ENCODE measurements at regions not wholly inside any gene's neighbourhood (a gene's known extent, or its start where the extent isn't known, plus 50 kb on each side); places are given as distances from the start of the nearest gene placed in this dataset.
"Not testable (repeated sequence)": the region's sequence is repeated elsewhere in the genome, so short reads cannot be mapped to it uniquely, and the experiment has no call there.

DNA sequence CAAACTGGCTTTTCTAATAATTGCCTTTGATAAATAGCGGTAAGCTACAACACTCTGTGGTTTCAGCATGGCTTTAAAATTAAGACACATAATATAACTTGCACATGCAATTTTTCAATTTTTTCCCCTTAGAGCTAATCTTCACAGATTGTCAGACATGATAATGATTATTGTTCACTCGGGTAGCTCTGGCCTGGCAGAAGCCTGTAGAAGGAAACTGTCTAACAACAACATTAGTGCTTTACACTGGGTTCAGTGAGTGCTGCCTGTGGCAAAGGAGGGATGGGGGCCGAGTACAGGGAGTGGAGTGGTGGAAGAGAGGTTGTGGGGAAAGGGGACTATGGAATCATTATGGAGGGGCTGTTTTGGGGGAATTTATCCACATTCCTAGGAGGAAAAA, 67.2 kb upstream of the AUTS2 start:
- Histone ChIP-seq H3K36me3 (no peaks in the 10 kb centered on the region), H3K27me3 (no peaks in the 10 kb centered on the region), H3K4me3 (no peak overlapping the region), H3K27ac (no peak overlapping the region), H3K9me3 (no peaks in the 10 kb centered on the region), H3K4me1 (no peaks in the 10 kb centered on the region), H3K9ac (ENCODE audit: low read depth in 2 of 2, low read length in 2 of 2) (no peak overlapping the region)
- intact Hi-C loops (cut with DNase I), result no loop called here
- no peak for DNase-seq
- TF ChIP-seq CTCF (IDR thresholded peaks at IDR 0.05), result no peak

DNA sequence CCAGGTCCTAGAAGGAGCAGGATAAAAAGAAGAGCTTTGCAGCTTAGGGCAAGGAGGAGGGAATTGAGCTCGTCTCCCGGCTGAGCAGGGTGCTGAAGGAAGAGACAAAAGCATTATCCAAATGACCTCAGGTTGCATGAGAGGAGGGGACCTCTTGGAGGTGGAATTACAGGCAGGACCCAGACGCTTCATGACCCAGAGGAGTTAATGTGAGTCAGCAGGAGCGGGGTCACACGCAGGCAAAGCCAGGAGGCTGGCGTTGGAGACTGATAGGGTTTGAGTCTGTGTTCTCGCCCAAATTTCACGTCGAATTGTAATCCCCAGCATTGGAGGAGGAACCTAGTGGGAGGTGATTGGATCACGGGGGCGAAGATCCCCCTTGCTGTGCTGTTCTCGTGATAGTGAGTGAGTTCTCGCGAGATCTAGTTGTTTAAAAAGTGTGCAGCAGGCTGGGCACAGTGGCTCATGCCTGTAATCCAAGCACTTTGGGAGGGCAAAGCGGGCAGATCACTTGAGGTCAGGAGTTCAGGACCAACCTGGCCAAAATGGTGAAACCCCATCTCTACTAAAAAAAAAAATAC, 63.7 kb upstream of the AUTS2 start:
- Histone ChIP-seq H3K4me3 (no peak overlapping the region), H3K9ac (ENCODE audit: low read depth in 2 of 2, low read length in 2 of 2) (no peak overlapping the region), H3K9me3 (no peaks in the 10 kb centered on the region), H3K36me3 (no peaks in the 10 kb centered on the region), H3K27ac (no peak overlapping the region), H3K4me1 (no peaks in the 10 kb centered on the region), H3K27me3 (no peaks in the 10 kb centered on the region)
- no peak for DNase-seq
- intact Hi-C loops (cut with DNase I), result no loop called here
- TF ChIP-seq CTCF (IDR thresholded peaks at IDR 0.05), result no peak

GRCh38 chr7:69537691-69538090, 60.6 kb upstream of the AUTS2 start:
- Histone ChIP-seq H3K9me3 (no peaks in the 10 kb centered on the region), H3K9ac (ENCODE audit: low read depth in 2 of 2, low read length in 2 of 2) (no peak overlapping the region), H3K4me3 (no peak overlapping the region), H3K27me3 (no peaks in the 10 kb centered on the region), H3K4me1 (no peaks in the 10 kb centered on the region), H3K27ac (no peak overlapping the region), H3K36me3 (no peaks in the 10 kb centered on the region)
- no peak for DNase-seq
- intact Hi-C loops (cut with DNase I), result no loop called here
- no peak for TF ChIP-seq CTCF (IDR thresholded peaks at IDR 0.05)

- no peak overlapping the region for H3K4me3 ChIP-seq
- no peak overlapping the region for H3K9ac ChIP-seq (ENCODE audit: low read depth in 2 of 2, low read length in 2 of 2)
- no peaks in the 10 kb centered on the region for H3K4me1 ChIP-seq
- no peaks in the 10 kb centered on the region for H3K36me3 ChIP-seq
- intact Hi-C loops (cut with DNase I), result no loop called here
- H3K27ac ChIP-seq, result no peak overlapping the region
- TF ChIP-seq CTCF (IDR thresholded peaks at IDR 0.05), result no peak
- DNase-seq, result no peak
- no peaks in the 10 kb centered on the region for H3K27me3 ChIP-seq
- H3K9me3 ChIP-seq, result no peaks in the 10 kb centered on the region
These were observed 58.7 kb upstream of the AUTS2 start for GRCh38 chr7:69539531-69539930.

DNA sequence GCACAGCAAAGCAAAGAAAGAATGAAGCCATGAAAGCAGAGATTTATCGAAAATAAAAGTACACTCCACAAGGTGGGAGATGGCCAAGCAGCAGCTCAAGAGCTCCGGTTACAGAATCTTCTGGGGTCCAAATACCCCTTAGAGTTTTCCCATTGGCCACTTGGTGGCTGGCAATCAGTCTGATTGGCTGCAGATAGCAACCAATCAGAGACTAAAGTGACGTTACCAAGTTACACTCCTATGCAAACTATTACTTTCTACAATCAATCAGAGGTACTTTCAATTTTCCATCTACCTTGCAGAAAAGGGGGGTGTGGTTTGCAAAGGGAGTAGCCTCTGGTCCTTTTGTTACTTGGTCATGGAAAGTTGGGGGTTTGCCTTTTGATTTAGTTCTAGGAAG, 58.0 kb upstream of the AUTS2 start:
- intact Hi-C loops (cut with DNase I), result no loop called here
- no peak for DNase-seq
- Histone ChIP-seq H3K36me3 (no peaks in the 10 kb centered on the region), H3K4me3 (no peak overlapping the region), H3K9ac (ENCODE audit: low read depth in 2 of 2, low read length in 2 of 2) (no peak overlapping the region), H3K27me3 (no peaks in the 10 kb centered on the region), H3K27ac (no peak overlapping the region), H3K4me1 (no peaks in the 10 kb centered on the region), H3K9me3 (no peaks in the 10 kb centered on the region)
- TF ChIP-seq CTCF (IDR thresholded peaks at IDR 0.05), result no peak

GRCh38 chr7:69541779-69542432, 56.4 kb upstream of the AUTS2 start:
- H3K9me3 ChIP-seq; H3K36me3 ChIP-seq; H3K27me3 ChIP-seq; DNase-seq; intact Hi-C loops (cut with DNase I); H3K4me1 ChIP-seq; H3K4me3 ChIP-seq; H3K27ac ChIP-seq; H3K9ac ChIP-seq (ENCODE audit: low read depth in 2 of 2, low read length in 2 of 2): not testable (repeated sequence)

All from colonic mucosa (tissue), 4 donors.